A549 (cell line): ENCODE measurements at regions not wholly inside any gene's neighbourhood (a gene's known extent, or its start where the extent isn't known, plus 50 kb on each side); places are given as distances from the start of the nearest gene placed in this dataset.

Experiments used
- ATAC-seq, 2 experiments: fragments of 200-7000 bp in 1 of 2; fragments of >200 bp in 1 of 2; cut with Nextera tagmentation in 1 of 2; cut with Tn5 transposase in 1 of 2; 3 replicates each; pipeline versions ENCODE4 v1.8.0 to v1.9.1; 2018 to 2020; ENCODE audit warnings: mild to moderate bottlenecking in 1 of 2, moderate library complexity in 1 of 2
- CTCF ChIA-PET: fragments of 300-600 bp; sonication (Branson Sonifier 250); formaldehyde crosslinking; extraction: SDS; loops from one replicate; lab custom pipeline; 2021; ENCODE audit warnings: antibody characterized with exemption, inconsistent platforms; lab: Yijun Ruan, JAX
- POLR2A ChIA-PET: fragments of 350-600 bp; formaldehyde crosslinking; extraction: SDS; loops from one replicate; lab custom pipeline; 2021; ENCODE audit warnings: antibody characterized with exemption, inconsistent platforms; lab: Yijun Ruan, JAX
- DNase-seq, 2 experiments: peaks; one replicate each; pipeline versions ENCODE4 v3.0.0 to v3.0.0-alpha.2; 2011 to 2016; ENCODE audit warnings: low read depth in 1 of 2, low spot score in 1 of 2
- FAIRE-seq: peaks from 2 replicates; lab custom pipeline; 2011; peaks lifted over from hg19 to GRCh38; lab: Jason Lieb, UNC
- H3K27ac ChIP-seq, 2 experiments: fragments of >200 bp; sonication (Bioruptor Twin); formaldehyde crosslinking; 3 replicates each; pipeline ENCODE4 v1.5.1; 2016 to 2017
- H3K4me1 ChIP-seq: fragments of >200 bp; sonication (Bioruptor Twin); formaldehyde crosslinking; 3 replicates; pipeline ENCODE4 v1.6.1; 2016
- H3K4me2 ChIP-seq: fragments of >200 bp; sonication (Bioruptor Twin); formaldehyde crosslinking; 3 replicates; pipeline ENCODE4 v1.6.1; 2016
- H3K4me3 ChIP-seq: fragments of >200 bp; sonication (Bioruptor Twin); formaldehyde crosslinking; 3 replicates; pipeline ENCODE4 v1.5.1; 2016
- H3K9me3 ChIP-seq: fragments of >200 bp; sonication (Bioruptor Twin); formaldehyde crosslinking; 3 replicates; pipeline ENCODE4 v1.6.1; 2016
- CBX2 ChIP-seq: fragments of 200-600 bp; sonication (generic); IDR thresholded peaks from 2 replicates; pipeline ENCODE4 v1.6.1; 2016; ENCODE audit warnings: low read depth, mild to moderate bottlenecking, borderline replicate concordance
- CBX8 ChIP-seq: fragments of 200-600 bp; sonication (generic); IDR thresholded peaks from 2 replicates; pipeline ENCODE4 v1.6.1; 2016
- EHF ChIP-seq: fragments of 250-450 bp; sonication (Bioruptor Pico); IDR thresholded peaks from 2 replicates; pipeline ENCODE4 v1.5.0; 2020; ENCODE audit warnings: mild to moderate bottlenecking
- EP300 ChIP-seq, 2 experiments: fragments of >200 bp; sonication (Bioruptor Twin); formaldehyde crosslinking; IDR thresholded peaks; 2 replicates in 1 of 2; 3 replicates in 1 of 2; pipeline ENCODE4 v1.6.1; 2016 to 2017
- FOXS1 ChIP-seq: fragments of 250-450 bp; sonication (Bioruptor Pico); IDR thresholded peaks from 2 replicates; pipeline ENCODE4 v1.5.0; 2020; ENCODE audit warnings: mild to moderate bottlenecking, moderate library complexity
- HEYL ChIP-seq: fragments of 250-450 bp; sonication (Bioruptor Pico); IDR thresholded peaks from 2 replicates; pipeline ENCODE4 v1.8.0; 2021; ENCODE audit warnings: mild to moderate bottlenecking, moderate library complexity
- HOXA7 ChIP-seq: fragments of 250-450 bp; sonication (Bioruptor Pico); IDR thresholded peaks from 2 replicates; pipeline ENCODE4 v1.5.0; 2020; ENCODE audit warnings: mild to moderate bottlenecking, moderate library complexity
- HOXB5 ChIP-seq: fragments of 250-450 bp; sonication (Bioruptor Pico); IDR thresholded peaks from 2 replicates; pipeline ENCODE4 v1.5.0; 2020; ENCODE audit warnings: mild to moderate bottlenecking, moderate library complexity
- JUN ChIP-seq, 2 experiments: fragments of >200 bp; sonication (Bioruptor Twin); formaldehyde crosslinking; IDR thresholded peaks; 2 replicates in 1 of 2; 3 replicates in 1 of 2; pipeline ENCODE4 v1.6.1; 2016 to 2017
- KDM5A ChIP-seq: fragments of 200-600 bp; sonication (generic); IDR thresholded peaks from 2 replicates; pipeline ENCODE4 v1.6.1; 2016; ENCODE audit warnings: antibody characterized with exemption, mild to moderate bottlenecking
- MAZ ChIP-seq: fragments of 150-350 bp; IDR thresholded peaks from 2 replicates; pipeline ENCODE4 v1.6.1; 2014; ENCODE audit warnings: antibody characterized with exemption, low read depth, low read length, borderline replicate concordance
- NPAS2 ChIP-seq: fragments of 250-450 bp; sonication (Bioruptor Pico); IDR thresholded peaks from 2 replicates; pipeline ENCODE4 v1.8.0; 2022; ENCODE audit warnings: mild to moderate bottlenecking, moderate library complexity, borderline replicate concordance
- NR3C1 ChIP-seq: fragments of >200 bp; sonication (Bioruptor Twin); formaldehyde crosslinking; IDR thresholded peaks from 3 replicates; pipeline ENCODE4 v1.6.1; 2017
- POLR2AphosphoS2 ChIP-seq: conservative IDR thresholded peaks from 2 replicates; pipeline ENCODE4 v1.6.1; 2012; ENCODE audit warnings: low read length, improper control_type of control experiment, inconsistent platforms
- RAD21 ChIP-seq, 2 experiments: fragments of >200 bp in 1 of 2; sonication (Bioruptor Twin) in 1 of 2; formaldehyde crosslinking in 1 of 2; IDR thresholded peaks in 1 of 2; conservative IDR thresholded peaks in 1 of 2; 2 replicates in 1 of 2; 3 replicates in 1 of 2; pipeline ENCODE4 v1.6.1; 2012 to 2018; ENCODE audit warnings: inconsistent platforms in 1 of 2
- RARB ChIP-seq: fragments of 250-450 bp; sonication (Bioruptor Pico); IDR thresholded peaks from 2 replicates; pipeline ENCODE4 v1.8.0; 2021; ENCODE audit warnings: mild to moderate bottlenecking, moderate library complexity
- SREBF2 ChIP-seq: fragments of 450-650 bp; IDR thresholded peaks from 2 replicates; pipeline ENCODE4 v1.6.1; 2014; ENCODE audit warnings: mild to moderate bottlenecking, moderate library complexity
- TFCP2L1 ChIP-seq: fragments of 250-450 bp; sonication (Bioruptor Pico); IDR thresholded peaks from 2 replicates; pipeline ENCODE4 v1.5.0; 2021; ENCODE audit warnings: mild to moderate bottlenecking
- ZFP36 ChIP-seq: fragments of 450-650 bp; IDR thresholded peaks from 2 replicates; pipeline ENCODE4 v1.6.1; 2014; ENCODE audit warnings: borderline replicate concordance; ENCODE audit not compliant: partially characterized antibody
- ZSCAN20 ChIP-seq: fragments of 250-450 bp; sonication (Bioruptor Pico); IDR thresholded peaks from 2 replicates; pipeline ENCODE4 v1.8.0; 2022; ENCODE audit warnings: mild to moderate bottlenecking, moderate library complexity
- WGBS: methylation state at CpG from one replicate; pipeline ENCODE4 v1.1.6; 2017; ENCODE audit errors: missing lambda C conversion rate; 5-methylcytosine and 5-hydroxymethylcytosine counted together
- TF ChIP-seq, protein P1 (sequence below): fragments of 250-450 bp; sonication (Bioruptor Pico); IDR thresholded peaks from 2 replicates; pipeline ENCODE4 v1.5.0; 2020; ENCODE audit warnings: low read depth, mild to moderate bottlenecking, moderate library complexity
- TF ChIP-seq, protein P2 (sequence below): IDR thresholded peaks from 2 replicates; pipeline ENCODE4 v1.6.1; 2012
- TF ChIP-seq, protein P3 (sequence below): fragments of 200-600 bp; sonication (generic); IDR thresholded peaks from 2 replicates; pipeline ENCODE4 v1.6.1; 2016; ENCODE audit warnings: antibody characterized with exemption, mild to moderate bottlenecking, moderate library complexity
- TF ChIP-seq, protein P4 (sequence below): IDR thresholded peaks from 2 replicates; pipeline ENCODE4 v1.6.1; 2012; ENCODE audit warnings: low read depth, borderline replicate concordance
- TF ChIP-seq, protein P5 (sequence below): fragments of 450-650 bp; IDR thresholded peaks from 2 replicates; pipeline ENCODE4 v1.6.1; 2014; ENCODE audit warnings: antibody characterized with exemption
- TF ChIP-seq, protein P6 (sequence below): IDR thresholded peaks from 2 replicates; pipeline ENCODE4 v1.6.1; 2012

DNA sequence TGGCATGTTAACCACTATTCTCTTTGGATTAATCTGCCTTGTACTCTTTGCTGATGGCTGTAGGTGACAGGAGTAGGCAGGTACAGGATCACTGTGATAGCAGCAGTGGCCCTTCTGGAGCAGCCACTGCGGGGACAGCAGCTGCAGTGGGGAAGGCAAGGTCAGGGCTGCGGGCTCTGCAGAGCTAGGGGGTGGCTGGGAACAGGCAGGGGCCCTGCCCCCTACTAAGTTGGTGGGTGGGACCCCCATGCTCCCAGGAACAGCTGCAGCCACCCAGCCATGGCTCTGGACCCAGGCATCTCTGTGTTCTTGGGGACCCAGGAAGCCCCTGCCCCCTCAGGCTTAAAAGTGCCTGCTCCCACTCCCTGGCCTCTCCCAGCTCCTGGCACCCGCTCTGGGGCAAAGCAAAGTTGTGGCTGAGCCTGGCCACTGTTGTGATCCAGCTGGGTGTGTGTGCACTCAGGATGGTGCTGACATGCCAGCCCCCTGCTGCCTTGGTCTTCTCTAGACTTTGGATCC lies 302.4 kb downstream of the PCDH20 start:
- H3K4me3 ChIP-seq, result no peak overlapping the region
- ATAC-seq, result no peak
- no peak overlapping the region for H3K27ac ChIP-seq
- POLR2A ChIA-PET, result no interaction called here
- TF ChIP-seq CBX2, result no peak
- no peak for TF ChIP-seq POLR2AphosphoS2
- CTCF ChIA-PET, result no interaction called here
- no peak for FAIRE-seq
- no peak overlapping the region for H3K4me2 ChIP-seq
- no peaks in the 10 kb centered on the region for H3K4me1 ChIP-seq
- 0% methylated on average over 2 of the region's 3 CpGs for WGBS
- no peak for DNase-seq
- H3K9me3 ChIP-seq, result no peaks in the 10 kb centered on the region

DNA sequence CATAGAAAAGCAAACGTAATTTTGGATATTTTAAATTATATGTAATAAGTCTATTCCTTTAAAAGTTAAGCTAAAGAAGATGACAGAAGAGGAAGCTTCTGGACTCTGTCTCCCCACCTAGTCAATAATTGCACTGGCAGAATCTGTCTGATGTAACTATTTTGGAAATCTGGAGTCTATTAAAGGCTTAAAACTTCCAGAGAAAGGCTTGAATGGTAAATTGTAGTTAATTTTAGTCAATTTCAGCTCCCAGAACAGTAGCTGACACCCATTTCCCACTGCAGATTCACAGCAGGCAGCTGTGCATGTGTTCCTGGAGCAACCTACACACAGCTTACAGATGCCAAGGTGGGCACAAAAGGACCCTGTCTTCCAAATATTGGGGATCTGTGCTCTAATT lies 304.1 kb downstream of the PCDH20 start:
- H3K4me1 ChIP-seq, result no peaks in the 10 kb centered on the region
- H3K27ac ChIP-seq, result no peak overlapping the region
- DNase-seq, result no peak
- FAIRE-seq, result no peak
- TF ChIP-seq POLR2AphosphoS2 (no peak), NPAS2 (no peak), RAD21 (conservative IDR thresholded peaks at IDR 0.05 in 1 of 2, IDR thresholded peaks at IDR 0.05 in 1 of 2) (no peak), ZSCAN20 (CRISPR knock-in tag) (no peak), FOXS1 (CRISPR knock-in tag) (no peak)
- TF ChIP-seq, protein P1, sequence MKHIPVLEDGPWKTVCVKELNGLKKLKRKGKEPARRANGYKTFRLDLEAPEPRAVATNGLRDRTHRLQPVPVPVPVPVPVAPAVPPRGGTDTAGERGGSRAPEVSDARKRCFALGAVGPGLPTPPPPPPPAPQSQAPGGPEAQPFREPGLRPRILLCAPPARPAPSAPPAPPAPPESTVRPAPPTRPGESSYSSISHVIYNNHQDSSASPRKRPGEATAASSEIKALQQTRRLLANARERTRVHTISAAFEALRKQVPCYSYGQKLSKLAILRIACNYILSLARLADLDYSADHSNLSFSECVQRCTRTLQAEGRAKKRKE (CRISPR knock-in tag), result no peak
- TF ChIP-seq, protein P2, sequence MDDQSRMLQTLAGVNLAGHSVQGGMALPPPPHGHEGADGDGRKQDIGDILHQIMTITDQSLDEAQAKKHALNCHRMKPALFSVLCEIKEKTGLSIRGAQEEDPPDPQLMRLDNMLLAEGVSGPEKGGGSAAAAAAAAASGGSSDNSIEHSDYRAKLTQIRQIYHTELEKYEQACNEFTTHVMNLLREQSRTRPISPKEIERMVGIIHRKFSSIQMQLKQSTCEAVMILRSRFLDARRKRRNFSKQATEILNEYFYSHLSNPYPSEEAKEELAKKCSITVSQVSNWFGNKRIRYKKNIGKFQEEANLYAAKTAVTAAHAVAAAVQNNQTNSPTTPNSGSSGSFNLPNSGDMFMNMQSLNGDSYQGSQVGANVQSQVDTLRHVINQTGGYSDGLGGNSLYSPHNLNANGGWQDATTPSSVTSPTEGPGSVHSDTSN, result no peak
- TF ChIP-seq, protein P3, sequence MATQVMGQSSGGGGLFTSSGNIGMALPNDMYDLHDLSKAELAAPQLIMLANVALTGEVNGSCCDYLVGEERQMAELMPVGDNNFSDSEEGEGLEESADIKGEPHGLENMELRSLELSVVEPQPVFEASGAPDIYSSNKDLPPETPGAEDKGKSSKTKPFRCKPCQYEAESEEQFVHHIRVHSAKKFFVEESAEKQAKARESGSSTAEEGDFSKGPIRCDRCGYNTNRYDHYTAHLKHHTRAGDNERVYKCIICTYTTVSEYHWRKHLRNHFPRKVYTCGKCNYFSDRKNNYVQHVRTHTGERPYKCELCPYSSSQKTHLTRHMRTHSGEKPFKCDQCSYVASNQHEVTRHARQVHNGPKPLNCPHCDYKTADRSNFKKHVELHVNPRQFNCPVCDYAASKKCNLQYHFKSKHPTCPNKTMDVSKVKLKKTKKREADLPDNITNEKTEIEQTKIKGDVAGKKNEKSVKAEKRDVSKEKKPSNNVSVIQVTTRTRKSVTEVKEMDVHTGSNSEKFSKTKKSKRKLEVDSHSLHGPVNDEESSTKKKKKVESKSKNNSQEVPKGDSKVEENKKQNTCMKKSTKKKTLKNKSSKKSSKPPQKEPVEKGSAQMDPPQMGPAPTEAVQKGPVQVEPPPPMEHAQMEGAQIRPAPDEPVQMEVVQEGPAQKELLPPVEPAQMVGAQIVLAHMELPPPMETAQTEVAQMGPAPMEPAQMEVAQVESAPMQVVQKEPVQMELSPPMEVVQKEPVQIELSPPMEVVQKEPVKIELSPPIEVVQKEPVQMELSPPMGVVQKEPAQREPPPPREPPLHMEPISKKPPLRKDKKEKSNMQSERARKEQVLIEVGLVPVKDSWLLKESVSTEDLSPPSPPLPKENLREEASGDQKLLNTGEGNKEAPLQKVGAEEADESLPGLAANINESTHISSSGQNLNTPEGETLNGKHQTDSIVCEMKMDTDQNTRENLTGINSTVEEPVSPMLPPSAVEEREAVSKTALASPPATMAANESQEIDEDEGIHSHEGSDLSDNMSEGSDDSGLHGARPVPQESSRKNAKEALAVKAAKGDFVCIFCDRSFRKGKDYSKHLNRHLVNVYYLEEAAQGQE, result no peak
- TF ChIP-seq, protein P4, sequence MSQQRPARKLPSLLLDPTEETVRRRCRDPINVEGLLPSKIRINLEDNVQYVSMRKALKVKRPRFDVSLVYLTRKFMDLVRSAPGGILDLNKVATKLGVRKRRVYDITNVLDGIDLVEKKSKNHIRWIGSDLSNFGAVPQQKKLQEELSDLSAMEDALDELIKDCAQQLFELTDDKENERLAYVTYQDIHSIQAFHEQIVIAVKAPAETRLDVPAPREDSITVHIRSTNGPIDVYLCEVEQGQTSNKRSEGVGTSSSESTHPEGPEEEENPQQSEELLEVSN, result no peak
- no peaks in the 10 kb centered on the region for H3K9me3 ChIP-seq
- ATAC-seq, result no peak
- ChIA-PET POLR2A (no interaction called here), CTCF (no interaction called here)
- H3K4me2 ChIP-seq, result no peak overlapping the region
- H3K4me3 ChIP-seq, result no peak overlapping the region
- WGBS, result 0% methylated on average over 1 of the region's 1 CpG

DNA sequence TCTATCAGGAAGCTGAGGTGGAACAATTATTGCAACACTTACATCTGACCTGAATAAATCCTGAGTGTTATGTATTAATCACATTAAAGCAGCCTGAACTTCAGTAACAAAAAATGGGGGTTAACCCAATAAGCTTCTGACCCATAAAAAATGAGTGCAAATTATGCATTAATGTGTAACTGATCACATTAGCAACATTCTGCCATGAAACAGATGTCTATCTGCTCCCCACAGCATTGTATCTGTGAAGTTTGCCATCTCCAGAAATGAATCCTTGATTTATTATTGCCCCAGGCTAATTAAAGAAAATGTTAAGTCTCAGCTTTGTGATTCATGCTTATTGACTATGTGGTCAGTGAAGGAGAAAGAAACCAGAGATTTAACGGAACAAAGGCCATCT lies 304.9 kb downstream of the PCDH20 start:
- DNase-seq (no peak), ATAC-seq (no peak), FAIRE-seq (no peak)
- WGBS, result 0% methylated on average over 1 of the region's 1 CpG
- Histone ChIP-seq H3K4me1 (no peaks in the 10 kb centered on the region), H3K27ac (no peak overlapping the region), H3K4me3 (no peak overlapping the region), H3K9me3 (no peaks in the 10 kb centered on the region), H3K4me2 (no peak overlapping the region)
- ChIA-PET POLR2A (no interaction called here), CTCF (no interaction called here)
- TF ChIP-seq SREBF2, result no peak
- TF ChIP-seq MAZ, result no peak
- no peak for TF ChIP-seq EHF
- no peak for TF ChIP-seq CBX8
- no peak for TF ChIP-seq POLR2AphosphoS2
- no peak for TF ChIP-seq RARB (CRISPR knock-in tag)
- TF ChIP-seq KDM5A, result no peak
- TF ChIP-seq, protein P5, sequence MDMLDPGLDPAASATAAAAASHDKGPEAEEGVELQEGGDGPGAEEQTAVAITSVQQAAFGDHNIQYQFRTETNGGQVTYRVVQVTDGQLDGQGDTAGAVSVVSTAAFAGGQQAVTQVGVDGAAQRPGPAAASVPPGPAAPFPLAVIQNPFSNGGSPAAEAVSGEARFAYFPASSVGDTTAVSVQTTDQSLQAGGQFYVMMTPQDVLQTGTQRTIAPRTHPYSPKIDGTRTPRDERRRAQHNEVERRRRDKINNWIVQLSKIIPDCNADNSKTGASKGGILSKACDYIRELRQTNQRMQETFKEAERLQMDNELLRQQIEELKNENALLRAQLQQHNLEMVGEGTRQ, result no peak
- no peak for TF ChIP-seq ZFP36
- TF ChIP-seq EP300 (IDR thresholded peaks at IDR 0.05), result no peak
- TF ChIP-seq NR3C1, result no peak
- TF ChIP-seq TFCP2L1 (CRISPR knock-in tag), result no peak
- no peak for TF ChIP-seq RAD21 (conservative IDR thresholded peaks at IDR 0.05 in 1 of 2, IDR thresholded peaks at IDR 0.05 in 1 of 2)
- TF ChIP-seq HOXA7 (CRISPR knock-in tag), result no peak
- no peak for TF ChIP-seq HOXB5 (CRISPR knock-in tag)
- TF ChIP-seq, protein P6, sequence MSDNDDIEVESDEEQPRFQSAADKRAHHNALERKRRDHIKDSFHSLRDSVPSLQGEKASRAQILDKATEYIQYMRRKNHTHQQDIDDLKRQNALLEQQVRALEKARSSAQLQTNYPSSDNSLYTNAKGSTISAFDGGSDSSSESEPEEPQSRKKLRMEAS, result no peak
- TF ChIP-seq HEYL (CRISPR knock-in tag), result no peak
- TF ChIP-seq JUN (IDR thresholded peaks at IDR 0.05), result no peak
